ENCODE measurements at regions not wholly inside any gene's neighbourhood (a gene's known extent, or its start where the extent isn't known, plus 50 kb on each side); places are given as distances from the start of the nearest gene placed in this dataset.
"Not testable (repeated sequence)": the region's sequence is repeated elsewhere in the genome, so short reads cannot be mapped to it uniquely, and the experiment has no call there.

GRCh38 chr1:157288006-157288405 is 149.8 kb upstream of the ETV3 start:
- no peak for DNase-seq

GRCh38 chr1:157287462-157287861 is 149.3 kb upstream of the ETV3 start:
- DNase-seq, result no peak

GRCh38 chr1:157286646-157287420 is 148.6 kb upstream of the ETV3 start:
- DNase-seq, result no peak

- no peak for DNase-seq
Observed at GRCh38 chr1:157286096-157286495, 147.9 kb upstream of the ETV3 start.

GRCh38 chr1:157284451-157284850 is 146.3 kb upstream of the ETV3 start:
- DNase-seq, result no peak

- DNase-seq, result no peak
Observed at GRCh38 chr1:157279802-157280140, 141.6 kb upstream of the ETV3 start.

GRCh38 chr1:157279138-157279801 is 141.1 kb upstream of the ETV3 start:
- no peak for DNase-seq

GRCh38 chr1:157278383-157279137 is 140.4 kb upstream of the ETV3 start:
- no peak for DNase-seq

GRCh38 chr1:157277913-157278312 is 139.7 kb upstream of the ETV3 start:
- no peak for DNase-seq

- no peak for DNase-seq
Observed at GRCh38 chr1:157277281-157277680, 139.1 kb upstream of the ETV3 start.

- no peak for DNase-seq
Observed at GRCh38 chr1:157274698-157275534, 136.7 kb upstream of the ETV3 start.

- no peak for DNase-seq
Observed at GRCh38 chr1:157272729-157273524, 134.7 kb upstream of the ETV3 start.

GRCh38 chr1:157272264-157272663 is 134.1 kb upstream of the ETV3 start:
- no peak for DNase-seq

GRCh38 chr1:157270705-157271274 is 132.6 kb upstream of the ETV3 start:
- no peak for DNase-seq

- no peak for DNase-seq
Observed at GRCh38 chr1:157269656-157270375, 131.6 kb upstream of the ETV3 start.

GRCh38 chr1:157262891-157263290 is 124.7 kb upstream of the ETV3 start:
- DNase-seq, result no peak

- no peak for DNase-seq
Observed at GRCh38 chr1:157262422-157262821, 124.2 kb upstream of the ETV3 start.

GRCh38 chr1:157255891-157256290 is 117.7 kb upstream of the ETV3 start:
- not testable (repeated sequence) for DNase-seq

GRCh38 chr1:157254183-157254582 is 116.0 kb upstream of the ETV3 start:
- not testable (repeated sequence) for DNase-seq

GRCh38 chr1:157252473-157252872 is 114.3 kb upstream of the ETV3 start:
- DNase-seq, result no peak

GRCh38 chr1:157249739-157250138 is 111.5 kb upstream of the ETV3 start:
- DNase-seq, result no peak

All from dermis blood vessel endothelial cell (primary cell).